IMR-90 (cell line): ENCODE measurements at regions not wholly inside any gene's neighbourhood (a gene's known extent, or its start where the extent isn't known, plus 50 kb on each side); places are given as distances from the start of the nearest gene placed in this dataset.

Experiments used
- ELK1 ChIP-seq: fragments of 150-350 bp; IDR thresholded peaks from 2 replicates; pipeline ENCODE4 v1.6.1; 2016; ENCODE audit warnings: low read depth, mild to moderate bottlenecking, low read length, moderate library complexity, borderline replicate concordance
- POLR2A ChIP-seq: IDR thresholded peaks from 2 replicates; pipeline ENCODE4 v1.6.1; 2012; ENCODE audit warnings: mild to moderate bottlenecking, low read depth, low read length
- RFX5 ChIP-seq: IDR thresholded peaks from 2 replicates; pipeline ENCODE4 v1.8.0; 2012; ENCODE audit warnings: low read depth, mild to moderate bottlenecking, low read length, moderate library complexity
- TF ChIP-seq, protein P1 (sequence below): conservative IDR thresholded peaks from 2 replicates; pipeline ENCODE4 v1.5.1; 2012; ENCODE audit warnings: mild to moderate bottlenecking, low read depth, low read length, improper control_type of control experiment

DNA sequence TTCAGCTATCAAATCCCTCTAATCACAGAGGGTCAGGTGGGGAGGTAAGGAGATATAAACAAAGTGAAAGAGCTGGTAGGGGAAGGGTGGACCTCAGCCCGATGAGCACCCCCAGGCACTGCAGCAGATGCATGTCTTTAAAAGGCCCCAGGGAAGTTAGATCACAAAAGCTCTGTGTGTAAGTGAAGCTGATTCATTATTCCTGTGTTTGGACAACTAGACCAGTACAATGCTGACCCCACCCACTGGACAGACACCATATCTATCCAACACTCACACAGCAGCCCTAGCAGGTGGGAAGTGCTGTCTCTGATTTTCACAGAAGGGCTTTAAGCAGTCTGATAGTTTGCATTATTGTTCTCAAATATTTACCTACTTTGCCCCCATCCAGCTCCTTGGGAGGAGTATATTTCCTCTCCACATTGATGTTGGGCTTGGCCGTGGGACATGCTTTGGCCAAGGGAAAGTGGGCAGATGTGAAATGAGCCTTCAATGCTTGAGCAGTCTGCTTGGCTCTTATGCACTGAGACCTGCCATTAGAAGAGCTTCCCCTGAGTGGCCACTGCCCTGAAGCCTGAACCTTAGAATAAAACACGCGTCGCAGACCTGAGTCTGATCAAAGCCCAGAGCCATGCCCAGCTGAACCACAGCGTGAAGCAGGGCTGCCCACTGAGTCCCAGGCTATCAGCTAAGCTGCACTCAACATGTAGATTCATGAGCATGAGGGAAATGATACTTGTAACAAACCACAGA is 111.4 kb downstream of the COPS8 start:
- TF ChIP-seq, protein P1, sequence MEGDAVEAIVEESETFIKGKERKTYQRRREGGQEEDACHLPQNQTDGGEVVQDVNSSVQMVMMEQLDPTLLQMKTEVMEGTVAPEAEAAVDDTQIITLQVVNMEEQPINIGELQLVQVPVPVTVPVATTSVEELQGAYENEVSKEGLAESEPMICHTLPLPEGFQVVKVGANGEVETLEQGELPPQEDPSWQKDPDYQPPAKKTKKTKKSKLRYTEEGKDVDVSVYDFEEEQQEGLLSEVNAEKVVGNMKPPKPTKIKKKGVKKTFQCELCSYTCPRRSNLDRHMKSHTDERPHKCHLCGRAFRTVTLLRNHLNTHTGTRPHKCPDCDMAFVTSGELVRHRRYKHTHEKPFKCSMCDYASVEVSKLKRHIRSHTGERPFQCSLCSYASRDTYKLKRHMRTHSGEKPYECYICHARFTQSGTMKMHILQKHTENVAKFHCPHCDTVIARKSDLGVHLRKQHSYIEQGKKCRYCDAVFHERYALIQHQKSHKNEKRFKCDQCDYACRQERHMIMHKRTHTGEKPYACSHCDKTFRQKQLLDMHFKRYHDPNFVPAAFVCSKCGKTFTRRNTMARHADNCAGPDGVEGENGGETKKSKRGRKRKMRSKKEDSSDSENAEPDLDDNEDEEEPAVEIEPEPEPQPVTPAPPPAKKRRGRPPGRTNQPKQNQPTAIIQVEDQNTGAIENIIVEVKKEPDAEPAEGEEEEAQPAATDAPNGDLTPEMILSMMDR = no peak
- TF ChIP-seq RFX5 (no peak), ELK1 (no peak), POLR2A (peak; percentile 24; the same call in 1 of the 2 replicates)
